Activated naive CD8-positive, alpha-beta T cell treated with anti-CD3 and anti-CD28 coated beads, Interleukin-2, amount 10 ng/mL, durations not matched to agents 7 days and 5 days (primary cell): ENCODE measurements at regions not wholly inside any gene's neighbourhood (a gene's known extent, or its start where the extent isn't known, plus 50 kb on each side); places are given as distances from the start of the nearest gene placed in this dataset.

ENCODE experiments used
- ATAC-seq: fragments of 150-1000 bp; cut with Tn5 transposase; one replicate; pipeline ENCODE4 v1.10.0; 2021; ENCODE audit warnings: low read depth, moderate library complexity
- POLR2A ChIA-PET: fragments of 350-600 bp; sonication (Branson Sonifier 250); formaldehyde crosslinking; loops from one replicate; lab custom pipeline; 2021; ENCODE audit warnings: antibody characterized with exemption; lab: Charles Lee
- DNase-seq: peaks from one replicate; pipeline ENCODE4 v3.0.0; 2021
- H3K27ac Mint-ChIP-seq: one replicate; pipeline ENCODE4 v1.8.0; 2022; ENCODE audit warnings: mild to moderate bottlenecking, mixed read lengths
- H3K27me3 Mint-ChIP-seq: one replicate; pipeline ENCODE4 v1.8.0; 2022; ENCODE audit warnings: mild to moderate bottlenecking, moderate library complexity, mixed read lengths
- H3K36me3 Mint-ChIP-seq: one replicate; pipeline ENCODE4 v1.8.0; 2021; ENCODE audit warnings: mild to moderate bottlenecking, mixed read lengths
- H3K4me1 Mint-ChIP-seq: one replicate; pipeline ENCODE4 v1.8.0; 2021; ENCODE audit warnings: mixed read lengths
- H3K4me3 Mint-ChIP-seq: one replicate; pipeline ENCODE4 v1.8.0; 2022; ENCODE audit warnings: mild to moderate bottlenecking, moderate library complexity, mixed read lengths
- H3K9me3 Mint-ChIP-seq: one replicate; pipeline ENCODE4 v1.8.0; 2021; ENCODE audit warnings: mixed read lengths

DNA sequence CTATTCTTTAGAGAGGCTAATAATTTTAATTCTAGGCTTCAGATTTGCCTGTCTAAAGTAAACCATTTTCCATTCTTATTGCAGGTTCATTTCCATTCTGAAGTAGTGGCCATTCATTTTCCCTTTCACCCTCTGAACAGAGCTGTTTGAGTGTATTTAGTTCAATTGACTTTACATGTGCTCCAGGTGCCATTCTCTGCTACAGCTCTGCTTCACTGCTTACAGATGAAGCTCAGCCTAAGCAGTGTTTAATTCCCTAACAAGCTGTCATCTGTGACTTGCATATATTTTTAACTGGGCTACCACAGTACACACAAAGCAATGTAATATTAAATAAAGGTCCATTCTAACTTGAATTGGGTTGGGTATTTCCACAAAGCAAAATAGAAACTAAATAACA is 1031.6 kb downstream of the KCNT2 start:
- DNase-seq = no peak
- ATAC-seq = no peak
- no peaks in the 10 kb centered on the region for H3K36me3 Mint-ChIP-seq
- H3K4me3 Mint-ChIP-seq = no peak overlapping the region
- no peak overlapping the region for H3K27ac Mint-ChIP-seq
- no peaks in the 10 kb centered on the region for H3K27me3 Mint-ChIP-seq
- H3K4me1 Mint-ChIP-seq = no peaks in the 10 kb centered on the region
- POLR2A ChIA-PET = no interaction called here
- H3K9me3 Mint-ChIP-seq = peaks cover 4% of the 10 kb centered on the region

DNA sequence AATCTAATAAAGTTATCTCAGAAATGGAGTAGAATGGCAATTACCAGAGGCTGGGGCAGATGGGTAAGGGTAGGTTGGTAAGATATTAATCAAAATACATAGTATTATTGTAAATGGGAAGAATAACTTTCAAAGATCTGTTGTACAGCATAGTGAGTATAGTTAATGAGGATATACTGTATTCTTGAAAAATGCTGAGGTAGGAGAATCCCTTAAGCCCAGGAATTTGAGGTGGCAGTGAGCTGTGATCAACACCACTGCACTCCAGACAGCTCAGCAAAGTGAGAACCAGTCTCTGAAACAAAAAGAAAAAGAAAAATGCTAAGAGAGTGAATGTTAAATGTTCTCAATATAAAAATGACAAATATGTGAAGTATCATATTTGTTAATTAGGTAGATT is 1033.7 kb downstream of the KCNT2 start:
- H3K4me1 Mint-ChIP-seq = no peaks in the 10 kb centered on the region
- H3K27me3 Mint-ChIP-seq = no peaks in the 10 kb centered on the region
- no peak overlapping the region for H3K27ac Mint-ChIP-seq
- H3K4me3 Mint-ChIP-seq = no peak overlapping the region
- ATAC-seq = no peak
- DNase-seq = no peak
- POLR2A ChIA-PET = no interaction called here
- peaks cover 1% of the 10 kb centered on the region for H3K9me3 Mint-ChIP-seq
- no peaks in the 10 kb centered on the region for H3K36me3 Mint-ChIP-seq

DNA sequence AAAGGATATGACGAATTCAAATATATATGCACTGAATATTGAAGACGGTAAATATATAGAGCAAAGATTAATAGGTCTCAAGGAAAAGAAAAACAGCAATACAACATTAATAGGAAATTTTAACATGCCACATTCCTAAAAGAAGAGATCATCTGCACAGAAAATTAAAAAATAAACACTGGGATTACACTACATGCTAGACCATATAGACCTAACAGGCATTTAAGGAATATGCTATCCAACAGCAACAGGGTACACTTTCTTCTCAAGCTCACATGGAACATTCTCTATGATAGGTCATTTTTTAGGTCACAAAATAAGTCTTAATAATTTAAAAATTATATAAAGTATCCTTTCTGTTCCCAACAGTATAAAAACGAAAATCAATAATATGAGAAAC is 1038.3 kb downstream of the KCNT2 start:
- H3K4me1 Mint-ChIP-seq = no peaks in the 10 kb centered on the region
- H3K36me3 Mint-ChIP-seq = no peaks in the 10 kb centered on the region
- no peak for ATAC-seq
- H3K4me3 Mint-ChIP-seq = no peak overlapping the region
- H3K9me3 Mint-ChIP-seq = no peaks in the 10 kb centered on the region
- no peaks in the 10 kb centered on the region for H3K27me3 Mint-ChIP-seq
- POLR2A ChIA-PET = no interaction called here
- no peak for DNase-seq
- no peak overlapping the region for H3K27ac Mint-ChIP-seq

DNA sequence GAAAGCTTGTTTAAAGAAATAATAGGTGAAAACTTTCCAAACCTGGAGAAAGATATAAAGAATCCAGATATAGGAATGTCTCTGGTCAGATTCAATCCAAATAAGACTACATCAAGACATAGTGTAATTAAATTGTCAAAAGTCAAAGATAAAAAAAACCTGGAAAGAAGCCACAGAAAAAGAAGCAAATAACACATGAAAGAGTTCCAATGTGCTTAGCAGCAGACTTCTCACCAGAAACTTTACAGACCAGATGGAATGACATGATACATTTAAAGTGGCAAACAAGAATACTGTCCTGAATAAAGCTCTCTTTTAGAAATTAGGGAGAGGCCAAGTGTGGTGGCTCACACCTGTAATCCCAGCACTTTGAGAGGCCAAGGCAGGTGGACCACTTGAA is 1039.9 kb downstream of the KCNT2 start:
- ATAC-seq = no peak
- Mint-ChIP-seq H3K27me3 (no peaks in the 10 kb centered on the region), H3K27ac (no peak overlapping the region), H3K4me3 (no peak overlapping the region), H3K9me3 (no peaks in the 10 kb centered on the region), H3K36me3 (no peaks in the 10 kb centered on the region), H3K4me1 (no peaks in the 10 kb centered on the region)
- no peak for DNase-seq
- POLR2A ChIA-PET = no interaction called here

DNA sequence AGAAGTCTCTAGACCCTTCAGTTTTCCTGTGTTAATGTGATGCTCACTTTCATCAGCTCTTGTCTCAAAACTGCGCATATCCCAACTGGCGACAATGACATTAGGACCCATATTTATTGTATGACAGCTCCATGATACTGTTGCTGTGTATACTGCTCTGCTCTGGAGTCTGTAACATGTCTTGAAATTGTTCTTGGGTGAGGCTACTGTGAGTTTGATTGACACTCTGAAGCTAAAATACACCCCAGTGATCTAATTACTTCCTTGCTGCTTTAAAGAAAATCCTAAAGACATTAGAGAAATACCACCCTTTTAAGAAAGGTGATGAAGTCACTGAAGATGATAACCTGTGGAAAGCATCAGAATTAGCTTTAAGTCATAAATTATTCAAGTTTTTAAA is 1046.2 kb downstream of the KCNT2 start:
- no peaks in the 10 kb centered on the region for H3K4me1 Mint-ChIP-seq
- H3K27ac Mint-ChIP-seq = no peak overlapping the region
- no peaks in the 10 kb centered on the region for H3K36me3 Mint-ChIP-seq
- POLR2A ChIA-PET = no interaction called here
- H3K4me3 Mint-ChIP-seq = no peak overlapping the region
- no peak for DNase-seq
- no peak for ATAC-seq
- peaks cover 2% of the 10 kb centered on the region for H3K9me3 Mint-ChIP-seq
- H3K27me3 Mint-ChIP-seq = no peaks in the 10 kb centered on the region

DNA sequence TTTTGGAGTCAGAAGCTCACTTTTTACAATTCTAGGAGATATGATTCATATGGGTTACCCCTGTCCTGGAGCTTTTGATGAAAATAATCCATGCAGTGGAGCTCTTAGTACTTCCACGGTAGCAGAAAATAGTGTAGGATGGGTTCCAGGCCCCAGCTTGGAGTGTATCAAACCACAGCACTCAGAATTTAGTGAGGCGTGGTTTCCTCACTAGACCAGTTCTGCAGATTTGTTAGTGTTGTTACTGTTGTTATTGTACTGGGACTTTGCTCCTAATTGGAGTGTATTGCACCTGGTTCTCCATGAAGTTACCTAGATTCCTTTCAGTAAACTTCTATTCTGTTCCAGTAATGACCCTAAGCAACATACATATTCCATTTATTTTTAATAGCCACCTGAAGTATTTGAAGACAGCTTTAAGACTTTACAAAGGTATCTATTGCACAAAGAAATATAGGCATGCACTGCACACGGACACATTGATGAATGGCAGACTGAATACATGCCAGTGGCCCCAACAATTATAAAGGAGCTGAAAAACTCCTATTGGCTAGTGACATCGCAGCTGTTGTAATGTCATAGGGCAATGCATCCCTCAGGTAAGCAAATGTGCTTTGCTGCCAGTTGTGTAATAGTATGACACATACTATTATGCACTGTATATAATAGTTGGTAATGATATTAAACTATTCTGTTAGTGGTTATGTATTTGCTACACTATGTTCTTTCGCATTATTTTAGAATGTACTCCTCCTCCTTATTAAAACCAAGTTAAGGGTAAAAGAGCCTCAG is 1058.0 kb downstream of the KCNT2 start:
- Mint-ChIP-seq H3K4me1 (no peaks in the 10 kb centered on the region), H3K9me3 (peaks cover 2% of the 10 kb centered on the region), H3K27me3 (no peaks in the 10 kb centered on the region), H3K36me3 (no peaks in the 10 kb centered on the region), H3K4me3 (no peak overlapping the region), H3K27ac (no peak overlapping the region)
- POLR2A ChIA-PET = no interaction called here
- ATAC-seq = no peak
- no peak for DNase-seq

DNA sequence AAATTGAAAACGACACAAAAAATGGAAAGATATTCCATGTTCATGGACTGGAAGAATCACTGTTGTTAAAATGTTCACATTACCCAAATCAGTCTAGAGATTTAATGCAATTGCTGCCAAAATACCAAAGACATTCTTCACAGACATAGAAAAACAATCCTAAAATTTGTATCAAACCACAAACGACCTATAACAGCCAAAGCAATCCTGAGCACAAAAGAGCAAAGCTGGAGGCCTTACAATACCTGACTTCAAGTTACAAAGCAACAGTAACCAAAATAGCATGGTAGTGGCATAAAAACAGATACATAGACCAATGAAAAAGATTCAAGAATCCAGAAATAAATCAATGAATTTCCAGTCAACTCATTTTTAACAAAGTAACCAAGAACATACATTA is 1077.3 kb downstream of the KCNT2 start:
- POLR2A ChIA-PET = no interaction called here
- ATAC-seq (no peak), DNase-seq (no peak)
- Mint-ChIP-seq H3K27me3 (no peaks in the 10 kb centered on the region), H3K36me3 (no peaks in the 10 kb centered on the region), H3K4me3 (no peak overlapping the region), H3K9me3 (peaks cover 1% of the 10 kb centered on the region), H3K27ac (no peak overlapping the region), H3K4me1 (no peaks in the 10 kb centered on the region)

DNA sequence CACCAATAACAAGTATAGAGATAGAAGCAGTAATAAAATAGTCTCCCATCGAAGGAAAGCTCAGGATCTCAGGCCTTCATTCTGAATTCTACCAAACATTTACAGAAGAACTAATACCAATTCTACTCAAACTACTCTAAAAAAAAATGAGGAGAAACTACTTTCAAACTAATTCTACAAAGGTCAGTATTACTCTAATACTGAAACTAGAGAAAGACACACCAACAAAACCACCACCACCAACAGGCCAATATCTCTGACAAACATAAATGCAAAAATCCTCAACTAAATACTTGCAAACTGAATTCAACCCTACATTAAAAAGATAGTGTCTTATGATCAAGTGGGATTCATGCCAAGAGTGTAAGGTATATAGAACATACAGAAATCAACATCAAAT is 1078.4 kb downstream of the KCNT2 start:
- ATAC-seq (no peak), DNase-seq (no peak)
- no peak overlapping the region for H3K27ac Mint-ChIP-seq
- peaks cover 1% of the 10 kb centered on the region for H3K9me3 Mint-ChIP-seq
- H3K4me1 Mint-ChIP-seq = no peaks in the 10 kb centered on the region
- H3K4me3 Mint-ChIP-seq = no peak overlapping the region
- H3K27me3 Mint-ChIP-seq = no peaks in the 10 kb centered on the region
- no peaks in the 10 kb centered on the region for H3K36me3 Mint-ChIP-seq
- POLR2A ChIA-PET = no interaction called here

DNA sequence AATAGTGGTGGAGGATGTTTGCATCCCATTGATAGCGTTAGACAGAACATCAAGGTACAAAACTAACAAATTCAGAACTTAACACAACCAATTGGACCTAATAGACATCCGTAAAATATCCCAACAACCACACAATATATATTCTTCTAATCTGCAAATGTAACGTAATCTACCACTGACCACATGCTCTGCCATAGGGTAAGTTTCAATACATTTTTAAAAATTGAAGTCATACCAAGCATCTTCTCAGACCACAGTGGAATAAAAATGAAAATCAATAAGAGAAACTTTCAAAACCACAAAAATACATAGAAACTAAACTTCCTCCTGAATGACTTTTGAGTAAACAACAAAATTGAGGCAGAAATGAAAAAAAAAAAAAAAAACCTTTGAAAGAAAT is 1087.5 kb downstream of the KCNT2 start:
- ATAC-seq = no peak
- Mint-ChIP-seq H3K4me1 (no peaks in the 10 kb centered on the region), H3K27me3 (no peaks in the 10 kb centered on the region), H3K4me3 (no peak overlapping the region), H3K9me3 (peaks cover 2% of the 10 kb centered on the region), H3K36me3 (no peaks in the 10 kb centered on the region), H3K27ac (no peak overlapping the region)
- POLR2A ChIA-PET = no interaction called here
- DNase-seq = no peak

DNA sequence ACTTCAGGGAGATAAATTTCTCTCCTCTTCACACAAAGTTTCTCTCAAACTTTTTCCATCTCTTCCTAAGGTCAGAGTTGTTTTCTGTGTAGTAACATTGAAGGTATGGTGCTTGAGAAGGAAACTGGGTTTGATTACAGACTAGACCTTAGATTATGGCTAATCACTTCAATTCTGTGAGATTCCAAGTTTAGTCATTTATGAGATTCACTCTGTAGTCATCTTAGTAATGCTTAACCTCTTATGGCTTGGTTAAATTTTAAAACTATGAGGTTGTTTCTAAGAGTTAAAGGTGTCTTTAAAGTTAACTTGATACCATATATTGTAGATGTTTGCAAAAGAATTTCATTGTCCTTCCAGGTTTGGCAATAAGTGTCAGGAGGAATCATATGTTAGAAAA is 1092.2 kb downstream of the KCNT2 start:
- ATAC-seq (no peak), DNase-seq (no peak)
- Mint-ChIP-seq H3K4me3 (no peak overlapping the region), H3K36me3 (no peaks in the 10 kb centered on the region), H3K9me3 (peaks cover 2% of the 10 kb centered on the region), H3K27ac (no peak overlapping the region), H3K27me3 (no peaks in the 10 kb centered on the region), H3K4me1 (no peaks in the 10 kb centered on the region)
- POLR2A ChIA-PET = no interaction called here

DNA sequence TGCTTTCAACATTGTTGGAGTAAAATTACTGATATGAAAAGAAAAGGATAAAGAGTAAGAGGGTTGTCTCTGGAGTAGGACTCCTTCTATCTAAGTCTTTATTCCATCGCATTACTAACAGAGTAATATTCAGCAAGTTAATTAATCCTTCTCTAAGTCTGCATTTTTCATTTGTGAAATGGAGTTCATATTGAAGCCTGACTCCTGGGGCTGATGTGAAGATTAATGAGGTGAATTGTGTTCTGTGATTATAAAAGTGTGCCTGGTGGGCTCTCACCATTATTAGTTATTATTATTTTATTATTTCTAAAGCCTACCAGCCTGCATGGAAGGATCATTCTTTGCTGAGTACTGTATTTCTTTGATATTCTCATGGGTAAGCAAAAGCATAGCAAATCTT is 1096.7 kb downstream of the KCNT2 start:
- H3K36me3 Mint-ChIP-seq = no peaks in the 10 kb centered on the region
- H3K27me3 Mint-ChIP-seq = no peaks in the 10 kb centered on the region
- ATAC-seq (no peak), DNase-seq (no peak)
- peaks cover 2% of the 10 kb centered on the region for H3K9me3 Mint-ChIP-seq
- H3K4me3 Mint-ChIP-seq = no peak overlapping the region
- no peaks in the 10 kb centered on the region for H3K4me1 Mint-ChIP-seq
- no peak overlapping the region for H3K27ac Mint-ChIP-seq
- POLR2A ChIA-PET = no interaction called here

DNA sequence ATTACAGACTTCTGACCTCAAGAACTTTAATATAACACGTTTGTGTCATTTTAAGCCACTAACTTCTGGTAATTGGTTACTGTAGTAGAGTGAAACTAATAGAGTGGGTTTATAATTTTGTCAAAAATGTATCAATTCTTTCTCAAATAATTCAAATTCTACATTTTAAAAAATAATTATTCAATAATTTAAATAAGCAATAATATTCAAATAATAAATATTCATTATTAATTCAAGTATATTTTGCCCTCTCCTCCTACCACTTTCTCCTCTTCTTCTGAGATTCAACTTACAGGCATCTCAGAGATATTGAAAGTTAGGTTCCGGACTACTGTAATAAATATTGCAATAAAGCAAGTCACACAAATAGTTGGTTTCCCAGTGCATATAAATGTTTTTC is 1107.1 kb downstream of the KCNT2 start:
- Mint-ChIP-seq H3K27me3 (no peaks in the 10 kb centered on the region), H3K4me1 (no peaks in the 10 kb centered on the region), H3K36me3 (no peaks in the 10 kb centered on the region), H3K27ac (no peak overlapping the region), H3K4me3 (no peak overlapping the region), H3K9me3 (no peaks in the 10 kb centered on the region)
- DNase-seq (no peak), ATAC-seq (no peak)
- POLR2A ChIA-PET = no interaction called here

DNA sequence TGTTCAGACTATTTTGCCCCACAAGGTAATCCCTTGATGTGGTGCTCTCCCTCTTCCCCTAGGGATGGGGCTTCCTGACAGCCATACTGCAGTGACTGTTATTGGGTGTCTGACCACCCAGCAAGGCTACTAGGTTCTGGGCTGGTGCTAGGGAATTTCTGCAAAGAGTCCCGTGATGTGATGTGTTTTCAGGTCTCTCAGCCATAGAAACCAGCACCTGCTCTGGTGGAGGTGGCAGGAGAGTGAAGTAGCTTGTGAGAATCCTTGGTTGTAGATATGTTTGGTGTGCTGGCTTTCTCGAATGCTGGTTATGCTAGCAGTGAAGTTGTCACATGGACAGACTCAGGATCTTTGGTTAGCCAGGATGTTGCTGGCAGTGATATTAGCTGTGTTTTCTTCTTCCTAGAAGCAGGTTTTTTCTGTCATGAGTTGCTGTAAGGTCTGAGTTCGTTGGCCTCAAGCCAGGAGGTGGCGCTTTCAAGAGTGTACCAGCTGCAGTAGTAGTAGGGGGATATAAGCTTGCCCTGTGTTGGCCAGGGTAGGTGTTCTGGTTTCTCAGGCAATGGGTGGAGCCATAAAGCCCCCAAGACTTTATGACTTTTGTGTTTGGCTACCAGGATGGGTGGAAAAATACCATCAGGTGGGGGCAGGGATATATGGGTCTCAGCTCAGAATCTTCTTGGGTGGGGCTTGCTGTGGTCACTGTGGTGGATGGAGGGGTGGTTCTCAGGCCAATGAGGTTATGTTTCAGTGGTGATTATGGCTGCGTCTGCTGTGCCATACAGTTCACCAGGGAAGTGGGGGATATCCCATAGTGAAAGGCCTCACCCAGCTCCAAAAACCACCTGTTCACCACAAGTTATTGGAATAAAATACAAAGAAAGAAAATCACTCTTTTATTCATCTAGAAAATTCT is 1112.3 kb downstream of the KCNT2 start:
- Mint-ChIP-seq H3K4me3 (no peak overlapping the region), H3K9me3 (peaks cover 1% of the 10 kb centered on the region), H3K36me3 (no peaks in the 10 kb centered on the region), H3K27ac (no peak overlapping the region), H3K27me3 (no peaks in the 10 kb centered on the region), H3K4me1 (no peaks in the 10 kb centered on the region)
- no peak for DNase-seq
- ATAC-seq = no peak
- POLR2A ChIA-PET = no interaction called here

DNA sequence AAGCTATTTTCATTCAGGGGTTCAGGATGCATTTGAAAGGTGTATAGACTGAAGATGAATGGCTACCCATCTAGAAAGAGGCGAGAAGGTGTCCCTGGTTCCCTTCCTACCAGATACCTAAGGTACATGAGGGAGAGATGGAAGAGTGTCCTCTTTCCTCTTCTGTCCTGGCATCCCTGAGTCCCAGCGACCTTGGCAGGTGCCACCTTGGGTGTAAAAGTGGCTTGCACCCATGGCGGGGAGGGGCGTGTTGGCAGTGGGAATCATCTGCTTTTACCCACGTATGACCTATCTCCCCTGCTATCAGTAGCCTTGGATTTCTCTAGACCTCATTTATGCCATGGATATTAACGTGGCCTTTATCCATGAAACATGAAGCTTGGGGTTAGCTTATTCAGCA is 1126.1 kb downstream of the KCNT2 start:
- POLR2A ChIA-PET = no interaction called here
- ATAC-seq = no peak
- Mint-ChIP-seq H3K27ac (no peak overlapping the region), H3K4me3 (no peak overlapping the region), H3K4me1 (no peaks in the 10 kb centered on the region), H3K27me3 (no peaks in the 10 kb centered on the region), H3K36me3 (no peaks in the 10 kb centered on the region), H3K9me3 (no peaks in the 10 kb centered on the region)
- no peak for DNase-seq
